Esophagus muscularis mucosa (tissue), 4 donors: ENCODE measurements at regions not wholly inside any gene's neighbourhood (a gene's known extent, or its start where the extent isn't known, plus 50 kb on each side); places are given as distances from the start of the nearest gene placed in this dataset.

ENCODE experiments used
- DNase-seq: peaks from one replicate; pipeline ENCODE4 v3.0.0-alpha.2; 2017; ENCODE audit errors: extremely low spot score
- H3K27ac ChIP-seq, 4 donors: fragments of 200-600 bp; sonication (generic); replicated peaks in 1 of 4; 1 replicate in 3 of 4; 2 replicates in 1 of 4; pipeline ENCODE4 v1.5.1; 2016 to 2019; ENCODE audit warnings: mild to moderate bottlenecking in 1 of 4
- H3K27me3 ChIP-seq, 4 donors: fragments of 200-600 bp; sonication (generic); one replicate each; pipeline versions ENCODE4 v1.5.1 to v1.6.0; 2016 to 2019
- H3K36me3 ChIP-seq, 4 donors: fragments of 200-600 bp; sonication (generic); one replicate each; pipeline ENCODE4 v1.5.1; 2016 to 2019
- H3K4me1 ChIP-seq, 4 donors: fragments of 200-600 bp; sonication (generic); one replicate each; pipeline ENCODE4 v1.5.1; 2016 to 2019
- H3K4me3 ChIP-seq, 4 donors: fragments of 200-600 bp; sonication (generic); 1 replicate in 2 of 4; 2 replicates in 2 of 4; pipeline ENCODE4 v1.5.1; 2016 to 2019; ENCODE audit warnings: mild to moderate bottlenecking in 4 of 4, moderate library complexity in 1 of 4
- H3K9me3 ChIP-seq, 4 donors: fragments of 200-600 bp; sonication (generic); 1 replicate in 3 of 4; 2 replicates in 1 of 4; pipeline ENCODE4 v1.5.1; 2016 to 2019
- CTCF ChIP-seq, 3 experiments: fragments of 200-600 bp in 2 of 3; fragments of 450-650 bp in 1 of 3; sonication (generic) in 2 of 3; IDR thresholded peaks; one replicate each; pipeline ENCODE4 v1.5.1; 2017 to 2019; ENCODE audit warnings: antibody characterized with exemption in 3 of 3, mild to moderate bottlenecking in 2 of 3, moderate library complexity in 1 of 3
- EP300 ChIP-seq: sonication (generic); formaldehyde crosslinking; IDR thresholded peaks from one replicate; pipeline ENCODE4 v1.6.1; 2017; ENCODE audit warnings: antibody characterized with exemption
- POLR2A ChIP-seq: fragments of 450-650 bp; IDR thresholded peaks from one replicate; pipeline ENCODE4 v1.6.1; 2017; ENCODE audit warnings: antibody characterized with exemption, moderate library complexity, mild to moderate bottlenecking, low read depth
- POLR2AphosphoS5 ChIP-seq, 2 donors: sonication (generic); formaldehyde crosslinking; IDR thresholded peaks; one replicate each; pipeline ENCODE4 v1.6.1; 2017; ENCODE audit warnings: antibody characterized with exemption in 2 of 2
- WGBS: methylation state at CpG from one replicate; pipeline ENCODE4 v1.1.5; 2018; 5-methylcytosine and 5-hydroxymethylcytosine counted together
- intact Hi-C: fragments of 100-400 bp; cut with DNase I; formaldehyde crosslinking; loops from one replicate; pipeline ENCODE4 v1.15.1; 2023

- TF ChIP-seq POLR2A (no peak), POLR2AphosphoS5 (IDR thresholded peaks at IDR 0.05) (no peak), EP300 (no peak), CTCF (IDR thresholded peaks at IDR 0.05) (no peak)
- H3K4me3 ChIP-seq, result no peak overlapping the region
- no peak for DNase-seq
- no peaks in the 10 kb centered on the region for H3K27me3 ChIP-seq
- no peaks in the 10 kb centered on the region for H3K9me3 ChIP-seq
- no peak overlapping the region for H3K27ac ChIP-seq
- H3K4me1 ChIP-seq, result no peaks in the 10 kb centered on the region
- intact Hi-C loops, result no loop called here
- no peaks in the 10 kb centered on the region for H3K36me3 ChIP-seq
- 43% methylated on average over 2 of the region's 2 CpGs for WGBS
These were observed 588.7 kb downstream of the CCER1 start for GRCh38 chr12:90366286-90366685.

- Histone ChIP-seq H3K4me3 (no peak overlapping the region), H3K9me3 (no peaks in the 10 kb centered on the region), H3K36me3 (no peaks in the 10 kb centered on the region), H3K27ac (no peak overlapping the region), H3K4me1 (no peaks in the 10 kb centered on the region), H3K27me3 (no peaks in the 10 kb centered on the region)
- DNase-seq, result no peak
- TF ChIP-seq CTCF (IDR thresholded peaks at IDR 0.05) (no peak), EP300 (no peak), POLR2AphosphoS5 (IDR thresholded peaks at IDR 0.05) (no peak), POLR2A (no peak)
- intact Hi-C loops, result no loop called here
These were observed 594.7 kb downstream of the CCER1 start for GRCh38 chr12:90360300-90360699.

GRCh38 chr12:90355711-90356355, 599.1 kb downstream of the CCER1 start:
- intact Hi-C loops, result no loop called here
- no peak for DNase-seq
- Histone ChIP-seq H3K27ac (no peak overlapping the region), H3K27me3 (no peaks in the 10 kb centered on the region), H3K4me3 (no peak overlapping the region), H3K4me1 (no peaks in the 10 kb centered on the region), H3K9me3 (no peaks in the 10 kb centered on the region), H3K36me3 (no peaks in the 10 kb centered on the region)
- 73% methylated on average over 8 of the region's 8 CpGs for WGBS
- no peak for TF ChIP-seq EP300
- TF ChIP-seq CTCF (IDR thresholded peaks at IDR 0.05), result no peak
- TF ChIP-seq POLR2A, result no peak
- no peak for TF ChIP-seq POLR2AphosphoS5 (IDR thresholded peaks at IDR 0.05)

GRCh38 chr12:90343966-90344365, 611.0 kb downstream of the CCER1 start:
- peaks cover 0 to 5% (median 0%) of the 10 kb centered on the region in 4 donors for H3K27me3 ChIP-seq
- no peak overlapping the region for H3K27ac ChIP-seq
- 90% methylated on average over 2 of the region's 2 CpGs for WGBS
- TF ChIP-seq POLR2A (no peak), POLR2AphosphoS5 (IDR thresholded peaks at IDR 0.05) (no peak)
- H3K9me3 ChIP-seq, result no peaks in the 10 kb centered on the region
- H3K36me3 ChIP-seq, result no peaks in the 10 kb centered on the region
- intact Hi-C loops, result no loop called here
- no peak for DNase-seq
- no peak overlapping the region for H3K4me3 ChIP-seq
- no peaks in the 10 kb centered on the region for H3K4me1 ChIP-seq

GRCh38 chr12:90342081-90342480, 612.9 kb downstream of the CCER1 start:
- intact Hi-C loops, result no loop called here
- H3K4me1 ChIP-seq, result no peaks in the 10 kb centered on the region
- H3K27me3 ChIP-seq, result peaks cover 0 to 5% (median 0%) of the 10 kb centered on the region in 4 donors
- no peaks in the 10 kb centered on the region for H3K36me3 ChIP-seq
- no peak overlapping the region for H3K27ac ChIP-seq
- no peak for DNase-seq
- TF ChIP-seq POLR2AphosphoS5 (IDR thresholded peaks at IDR 0.05) (no peak), EP300 (no peak), CTCF (IDR thresholded peaks at IDR 0.05) (no peak), POLR2A (no peak)
- H3K9me3 ChIP-seq, result no peaks in the 10 kb centered on the region
- no peak overlapping the region for H3K4me3 ChIP-seq
- WGBS, result 83% methylated on average over 2 of the region's 2 CpGs
